ENCODE measurements at regions not wholly inside any gene's neighbourhood (a gene's known extent, or its start where the extent isn't known, plus 50 kb on each side); places are given as distances from the start of the nearest gene placed in this dataset.
"Not testable (repeated sequence)": the region's sequence is repeated elsewhere in the genome, so short reads cannot be mapped to it uniquely, and the experiment has no call there.

GRCh38 chr13:79966493-79966895, 374.4 kb downstream of the SPRY2 start:
- no peak for DNase-seq

DNA sequence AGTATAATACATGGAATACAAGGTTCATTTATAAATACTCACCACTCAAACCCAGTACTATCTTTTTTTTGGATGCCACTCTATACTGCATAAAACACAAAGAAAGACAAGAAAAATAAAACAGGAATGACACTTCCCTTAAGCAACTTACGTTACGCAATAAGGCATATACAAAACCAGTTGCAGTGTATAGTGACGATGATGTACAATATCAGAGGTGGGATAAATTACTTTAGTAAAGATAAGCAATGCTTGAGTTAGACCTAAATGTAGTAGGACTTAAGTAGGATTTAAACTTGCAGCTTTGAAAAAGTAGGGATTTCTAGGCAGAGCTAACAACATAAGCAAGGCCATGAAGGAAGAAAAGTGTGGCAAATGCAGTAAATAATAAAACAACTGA, 374.9 kb downstream of the SPRY2 start:
- DNase-seq: no peak

DNA sequence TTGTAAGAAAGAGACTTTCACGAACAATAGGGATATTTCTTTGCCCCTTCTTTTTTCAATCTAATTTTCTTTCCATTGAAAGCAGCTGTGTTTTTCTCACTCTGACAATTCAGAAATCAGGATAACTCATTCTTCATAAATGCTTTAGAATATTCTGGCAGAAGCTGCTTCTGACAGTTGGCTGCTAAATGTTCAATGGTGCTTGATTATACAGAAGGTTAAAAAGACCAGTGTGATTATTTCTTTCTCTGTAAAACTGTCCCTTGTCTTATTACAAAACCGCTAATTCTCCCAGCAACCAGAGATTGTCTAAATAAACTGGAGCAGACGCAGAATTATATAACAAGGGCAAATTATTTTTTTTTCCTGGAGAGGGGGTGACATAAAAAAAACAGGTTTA, 394.4 kb downstream of the SPRY2 start:
- no peak for DNase-seq

- DNase-seq: no peak
Measured at GRCh38 chr13:79943346-79944023, 397.4 kb downstream of the SPRY2 start.

DNA sequence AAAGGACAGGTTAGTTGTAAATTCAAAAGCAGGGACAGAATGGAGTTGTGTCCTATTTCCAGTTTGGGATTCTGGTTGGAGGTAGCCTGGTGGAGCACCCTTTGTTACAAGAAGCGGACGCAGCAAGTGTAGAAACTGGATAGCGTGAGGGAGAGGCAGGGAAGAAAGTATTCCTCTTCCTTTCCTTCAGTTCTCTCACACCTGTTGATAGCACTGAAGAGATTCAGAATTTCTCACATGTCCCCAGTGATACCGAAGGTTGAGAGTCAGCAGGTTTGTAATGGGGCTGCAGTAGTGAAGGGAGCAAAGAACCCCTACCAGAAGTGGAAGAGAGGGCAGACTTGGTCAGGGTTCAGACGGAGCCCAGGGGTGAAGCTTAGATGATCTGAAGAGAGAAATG, 399.2 kb downstream of the SPRY2 start:
- DNase-seq: no peak

DNA sequence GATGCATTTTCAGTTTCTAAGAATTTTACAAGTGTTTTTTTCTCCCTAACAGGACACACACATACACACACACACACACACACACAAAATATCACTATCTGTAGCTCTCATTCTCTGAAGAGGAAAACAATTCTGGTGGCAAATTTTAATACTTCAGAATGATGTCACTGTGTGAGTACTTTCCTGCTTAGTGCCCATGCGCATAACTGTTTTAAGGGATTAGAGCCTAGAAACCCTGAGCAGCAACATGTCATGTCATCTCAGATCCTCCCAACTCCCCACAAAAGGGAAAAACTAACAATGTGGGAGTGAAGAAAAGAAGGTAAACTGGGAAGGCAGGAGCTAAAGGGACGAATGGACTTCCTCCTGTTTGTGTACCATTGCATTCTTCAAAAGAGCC, 401.2 kb downstream of the SPRY2 start:
- DNase-seq: no peak

DNA sequence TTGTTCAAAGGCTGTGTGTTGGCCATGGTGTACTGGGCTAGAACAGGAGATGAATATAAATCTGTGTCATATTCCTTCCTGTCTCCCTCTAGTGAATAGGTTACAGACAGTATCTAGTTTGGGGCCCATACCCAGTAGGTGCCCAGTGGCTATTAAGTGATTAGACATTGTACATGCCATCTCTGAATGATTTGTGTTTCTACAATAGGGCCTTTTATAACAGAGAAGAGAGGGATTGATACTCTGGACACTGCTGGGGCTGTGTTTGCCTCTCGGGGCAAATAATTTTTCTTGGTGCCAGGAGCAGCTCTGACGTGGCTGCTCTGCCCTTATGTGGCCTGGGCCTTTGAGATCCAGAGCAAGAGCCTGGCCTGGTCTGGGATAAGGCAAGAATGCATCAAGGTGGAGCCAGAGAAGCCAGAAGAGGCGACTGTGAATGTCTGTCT, 403.1 kb downstream of the SPRY2 start:
- DNase-seq: no peak

DNA sequence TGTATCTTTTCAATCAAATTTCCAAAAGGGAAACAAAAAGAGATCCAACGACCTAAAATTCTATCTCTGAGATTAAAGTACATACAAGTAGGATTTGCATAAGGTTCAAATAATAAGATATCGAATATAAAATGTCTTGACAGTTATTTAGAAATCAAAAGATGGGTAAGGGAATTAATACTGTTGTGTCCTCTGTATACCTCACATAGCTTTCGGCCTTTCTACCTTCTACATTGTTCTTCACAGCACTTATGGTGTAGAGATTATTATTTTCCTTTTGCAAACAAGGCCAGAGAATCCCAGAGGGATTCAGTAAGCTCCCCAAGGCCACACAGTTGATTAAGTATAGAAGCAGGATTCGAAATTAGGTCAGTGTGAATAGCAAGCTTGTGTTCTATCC, 403.6 kb downstream of the SPRY2 start:
- no peak for DNase-seq

- DNase-seq: peak; percentile 31
Measured at GRCh38 chr13:79936368-79937136, 404.4 kb downstream of the SPRY2 start.

DNA sequence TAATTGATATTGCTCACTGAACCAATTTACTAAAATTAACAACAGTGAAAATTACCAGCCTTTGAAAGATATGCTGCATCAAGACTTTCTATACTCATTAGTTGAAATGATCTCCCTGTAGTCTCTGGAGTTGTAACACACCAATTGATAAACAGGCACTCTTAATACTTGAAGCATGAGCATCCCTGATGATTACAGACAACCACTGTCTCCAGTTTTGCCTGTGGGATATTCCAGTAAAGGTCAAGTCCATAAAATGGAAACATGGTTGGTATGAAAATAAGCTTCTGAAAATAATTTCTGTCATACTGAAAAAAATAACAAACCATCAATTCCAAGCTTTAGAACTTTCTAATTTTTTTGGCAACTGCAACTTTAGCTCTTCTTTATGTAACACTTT, 405.8 kb downstream of the SPRY2 start:
- DNase-seq: no peak

GRCh38 chr13:79933389-79933788, 407.5 kb downstream of the SPRY2 start:
- no peak for DNase-seq

DNA sequence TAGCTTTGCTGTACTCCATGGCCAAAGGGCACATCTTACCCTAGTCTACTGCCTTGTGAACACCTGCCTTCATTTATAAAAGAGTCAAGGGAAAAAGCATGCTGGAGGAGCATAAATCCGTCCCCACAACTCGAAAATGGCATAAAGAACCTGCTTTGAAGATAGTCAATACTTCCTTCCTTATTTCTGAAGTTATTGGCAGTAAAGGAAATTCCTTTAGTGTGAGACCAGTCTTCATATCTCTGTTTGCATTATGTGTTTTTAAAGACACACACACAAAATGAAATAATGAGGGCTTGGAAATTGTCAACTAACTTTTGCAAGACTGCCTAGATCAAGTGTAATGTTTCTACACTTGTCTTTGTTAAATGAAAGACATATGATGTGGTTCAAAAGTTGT, 408.4 kb downstream of the SPRY2 start:
- no peak for DNase-seq

- not testable (repeated sequence) for DNase-seq
Measured at GRCh38 chr13:79923973-79924556, 416.9 kb downstream of the SPRY2 start.

- DNase-seq: no peak
Measured at GRCh38 chr13:79919091-79919490, 421.8 kb downstream of the SPRY2 start.

- DNase-seq: no peak
Measured at GRCh38 chr13:79918620-79919019, 422.3 kb downstream of the SPRY2 start.

GRCh38 chr13:79917628-79918027, 423.3 kb downstream of the SPRY2 start:
- no peak for DNase-seq

GRCh38 chr13:79915114-79915811, 425.7 kb downstream of the SPRY2 start:
- DNase-seq: no peak

- DNase-seq: no peak
Measured at GRCh38 chr13:79913141-79913827, 427.6 kb downstream of the SPRY2 start.

DNA sequence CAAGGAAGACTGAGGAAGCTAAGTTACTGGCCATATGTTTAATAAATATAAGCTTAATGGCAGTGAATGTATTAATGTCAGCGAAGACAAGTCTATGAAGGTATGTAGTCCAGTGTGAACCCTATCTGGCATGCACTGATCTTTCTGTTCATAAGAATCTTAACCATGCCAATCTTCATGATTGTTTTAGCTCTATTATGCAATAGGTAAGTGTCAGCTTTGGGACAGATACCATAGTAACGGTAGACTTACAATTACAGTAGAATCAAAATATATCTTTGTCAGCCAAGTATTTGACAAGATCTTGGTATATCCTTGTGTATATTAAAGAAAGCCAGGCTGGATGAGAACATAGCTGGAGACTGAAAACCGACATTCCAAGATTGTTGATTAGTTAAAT, 428.5 kb downstream of the SPRY2 start:
- DNase-seq: no peak

- DNase-seq: no peak
Measured at GRCh38 chr13:79910875-79911540, 429.9 kb downstream of the SPRY2 start.

- no peak for DNase-seq
Measured at GRCh38 chr13:79909644-79910043, 428.7 kb downstream of the NDFIP2 start.

DNA sequence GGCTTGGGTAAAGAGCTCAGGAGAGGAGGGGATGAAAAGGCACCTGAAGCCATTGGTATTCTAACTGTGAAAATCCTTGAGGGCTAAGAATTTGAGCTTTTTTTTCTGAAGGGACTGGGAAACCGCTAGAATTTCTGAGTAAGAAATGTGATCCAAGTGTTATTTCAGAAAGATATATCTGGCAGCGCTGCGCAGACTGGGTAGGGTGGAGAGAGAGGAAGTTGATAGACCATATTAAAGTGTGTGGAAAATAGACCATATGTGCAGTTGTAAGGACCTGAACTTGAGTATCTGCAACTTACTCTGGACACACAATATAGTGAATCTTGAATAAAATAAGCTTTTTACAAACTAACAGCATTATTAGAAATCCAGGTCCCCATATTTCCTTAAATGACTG, 427.4 kb downstream of the NDFIP2 start:
- no peak for DNase-seq
